C4-2B (cell line): ENCODE measurements at regions not wholly inside any gene's neighbourhood (a gene's known extent, or its start where the extent isn't known, plus 50 kb on each side); places are given as distances from the start of the nearest gene placed in this dataset.

ENCODE experiments used
- H3K27ac ChIP-seq: fragments of 450-650 bp; 2 replicates; pipeline ENCODE4 v1.5.1; 2017
- ZFX ChIP-seq: fragments of 450-650 bp; IDR thresholded peaks from 2 replicates; pipeline ENCODE4 v1.6.1; 2017
- TF ChIP-seq, protein P1 (sequence below): fragments of 450-650 bp; conservative IDR thresholded peaks from 2 replicates; pipeline ENCODE4 v1.5.1; 2017; ENCODE audit warnings: mild to moderate bottlenecking

DNA sequence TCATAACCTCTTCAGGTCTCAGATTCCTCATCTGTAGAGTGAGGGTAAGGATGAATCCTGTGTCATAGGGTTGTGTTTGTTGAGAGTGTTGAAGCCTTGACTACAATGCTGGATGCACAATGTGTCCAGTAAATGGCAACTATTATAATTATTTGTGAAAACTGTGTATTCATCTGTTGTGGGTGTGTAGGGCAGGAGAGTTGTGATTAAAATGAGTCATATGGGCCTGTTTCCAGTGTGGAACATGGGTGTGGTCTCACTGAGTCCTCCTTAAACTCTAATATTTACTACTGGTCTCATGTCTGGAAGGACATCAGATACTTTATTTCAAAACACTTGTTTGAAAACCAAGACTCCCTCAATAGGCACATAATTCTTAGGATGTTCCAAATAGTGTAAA lies 208.5 kb upstream of the CASK start:
- TF ChIP-seq, protein P1, sequence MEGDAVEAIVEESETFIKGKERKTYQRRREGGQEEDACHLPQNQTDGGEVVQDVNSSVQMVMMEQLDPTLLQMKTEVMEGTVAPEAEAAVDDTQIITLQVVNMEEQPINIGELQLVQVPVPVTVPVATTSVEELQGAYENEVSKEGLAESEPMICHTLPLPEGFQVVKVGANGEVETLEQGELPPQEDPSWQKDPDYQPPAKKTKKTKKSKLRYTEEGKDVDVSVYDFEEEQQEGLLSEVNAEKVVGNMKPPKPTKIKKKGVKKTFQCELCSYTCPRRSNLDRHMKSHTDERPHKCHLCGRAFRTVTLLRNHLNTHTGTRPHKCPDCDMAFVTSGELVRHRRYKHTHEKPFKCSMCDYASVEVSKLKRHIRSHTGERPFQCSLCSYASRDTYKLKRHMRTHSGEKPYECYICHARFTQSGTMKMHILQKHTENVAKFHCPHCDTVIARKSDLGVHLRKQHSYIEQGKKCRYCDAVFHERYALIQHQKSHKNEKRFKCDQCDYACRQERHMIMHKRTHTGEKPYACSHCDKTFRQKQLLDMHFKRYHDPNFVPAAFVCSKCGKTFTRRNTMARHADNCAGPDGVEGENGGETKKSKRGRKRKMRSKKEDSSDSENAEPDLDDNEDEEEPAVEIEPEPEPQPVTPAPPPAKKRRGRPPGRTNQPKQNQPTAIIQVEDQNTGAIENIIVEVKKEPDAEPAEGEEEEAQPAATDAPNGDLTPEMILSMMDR: no peak
- TF ChIP-seq ZFX: no peak

GRCh38 chrX:42129022-42129940 lies 205.9 kb upstream of the CASK start:
- H3K27ac ChIP-seq: no peak overlapping the region
- TF ChIP-seq, protein P1: no peak
- TF ChIP-seq ZFX: no peak

More for the DNA sequence above, 208.5 kb upstream of the CASK start:
- H3K27ac ChIP-seq: no peak overlapping the region

- no peak overlapping the region for H3K27ac ChIP-seq
- no peak for TF ChIP-seq ZFX
- TF ChIP-seq, protein P1: no peak
Observed at GRCh38 chrX:42128587-42128986, 205.2 kb upstream of the CASK start.

DNA sequence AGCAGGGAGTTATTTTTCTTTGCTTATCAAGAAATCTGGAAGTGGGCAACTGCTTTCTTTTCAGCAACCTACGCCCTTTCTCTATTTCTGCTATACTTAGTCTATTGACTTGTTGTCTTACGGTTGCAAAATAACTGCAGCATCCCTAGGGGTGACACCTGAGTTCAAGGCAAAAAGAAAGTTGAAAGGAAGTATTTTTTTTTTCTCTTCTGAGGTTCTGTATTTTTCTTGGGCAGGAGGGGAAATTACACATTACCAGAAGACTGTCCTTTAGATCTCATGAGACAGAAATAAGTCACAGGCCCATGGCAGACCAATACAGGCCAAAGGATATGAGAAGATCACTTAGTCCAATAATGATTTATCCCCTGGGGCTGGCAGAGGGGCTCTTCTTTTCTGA lies 204.7 kb upstream of the CASK start:
- TF ChIP-seq, protein P1: no peak
- no peak for TF ChIP-seq ZFX
- H3K27ac ChIP-seq: no peak overlapping the region

DNA sequence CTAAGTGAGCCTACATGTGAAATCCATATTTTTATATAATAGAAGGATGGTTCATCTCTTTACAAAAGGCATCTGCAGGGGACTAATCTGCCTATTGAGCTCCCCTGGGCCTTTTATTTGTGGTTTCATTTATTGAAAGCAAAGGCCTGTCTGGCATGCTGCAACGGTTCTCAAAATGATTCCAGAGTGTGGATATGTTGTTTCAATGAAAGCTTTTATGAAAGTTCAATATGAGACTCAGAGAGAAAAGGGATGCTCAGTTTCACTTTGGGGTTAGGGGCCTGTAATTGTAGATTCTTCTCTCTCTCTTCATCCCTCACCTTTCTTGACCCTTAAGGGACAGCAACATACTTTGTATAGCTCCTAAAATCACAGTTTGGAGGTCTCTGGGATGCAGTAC lies 204.2 kb upstream of the CASK start:
- no peak overlapping the region for H3K27ac ChIP-seq
- TF ChIP-seq, protein P1: no peak
- no peak for TF ChIP-seq ZFX

DNA sequence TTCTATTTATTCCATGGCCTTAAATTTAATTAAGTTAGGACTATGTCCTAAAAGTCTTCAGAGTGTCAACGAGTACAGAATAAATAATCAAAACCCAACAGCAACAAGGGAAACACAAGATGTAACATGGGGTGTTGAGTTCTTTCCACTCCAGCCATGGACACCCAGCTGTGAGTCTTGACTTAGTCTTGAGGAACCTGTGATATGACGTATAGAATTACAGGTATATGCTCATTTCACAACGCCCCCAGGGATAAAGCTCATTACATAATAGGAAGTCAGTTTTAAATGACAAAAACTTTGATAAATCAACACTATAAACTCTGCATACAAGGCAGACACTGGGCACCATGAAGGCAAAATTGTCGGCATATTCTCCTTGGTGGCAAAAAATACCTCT lies 200.0 kb upstream of the CASK start:
- no peak overlapping the region for H3K27ac ChIP-seq
- TF ChIP-seq ZFX: no peak
- TF ChIP-seq, protein P1: no peak

GRCh38 chrX:42119076-42119475 lies 195.7 kb upstream of the CASK start:
- TF ChIP-seq, protein P1: no peak
- TF ChIP-seq ZFX: no peak
- no peak overlapping the region for H3K27ac ChIP-seq
